ENCODE measurements at regions not wholly inside any gene's neighbourhood (a gene's known extent, or its start where the extent isn't known, plus 50 kb on each side); places are given as distances from the start of the nearest gene placed in this dataset.

DNA sequence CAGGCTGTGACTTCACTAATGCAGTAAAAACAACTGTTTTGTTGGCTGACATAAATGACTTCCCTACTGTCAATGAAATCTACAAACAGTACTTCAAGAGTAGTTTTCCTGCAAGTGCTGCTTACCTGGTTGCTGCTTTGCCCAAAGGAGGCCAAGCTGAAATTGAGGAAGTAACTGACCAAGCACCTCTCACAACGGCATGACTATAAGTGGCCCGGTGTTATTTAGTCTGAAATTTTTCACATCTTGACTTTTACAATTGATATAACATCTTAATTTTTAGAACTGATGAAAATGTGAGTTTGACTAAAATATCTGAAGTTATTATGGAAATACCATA lies 274.9 kb upstream of the NR5A2 start:
- TF ChIP-seq, protein P1, sequence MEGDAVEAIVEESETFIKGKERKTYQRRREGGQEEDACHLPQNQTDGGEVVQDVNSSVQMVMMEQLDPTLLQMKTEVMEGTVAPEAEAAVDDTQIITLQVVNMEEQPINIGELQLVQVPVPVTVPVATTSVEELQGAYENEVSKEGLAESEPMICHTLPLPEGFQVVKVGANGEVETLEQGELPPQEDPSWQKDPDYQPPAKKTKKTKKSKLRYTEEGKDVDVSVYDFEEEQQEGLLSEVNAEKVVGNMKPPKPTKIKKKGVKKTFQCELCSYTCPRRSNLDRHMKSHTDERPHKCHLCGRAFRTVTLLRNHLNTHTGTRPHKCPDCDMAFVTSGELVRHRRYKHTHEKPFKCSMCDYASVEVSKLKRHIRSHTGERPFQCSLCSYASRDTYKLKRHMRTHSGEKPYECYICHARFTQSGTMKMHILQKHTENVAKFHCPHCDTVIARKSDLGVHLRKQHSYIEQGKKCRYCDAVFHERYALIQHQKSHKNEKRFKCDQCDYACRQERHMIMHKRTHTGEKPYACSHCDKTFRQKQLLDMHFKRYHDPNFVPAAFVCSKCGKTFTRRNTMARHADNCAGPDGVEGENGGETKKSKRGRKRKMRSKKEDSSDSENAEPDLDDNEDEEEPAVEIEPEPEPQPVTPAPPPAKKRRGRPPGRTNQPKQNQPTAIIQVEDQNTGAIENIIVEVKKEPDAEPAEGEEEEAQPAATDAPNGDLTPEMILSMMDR (IDR thresholded peaks at IDR 0.05; ENCODE audit: low read length, missing control alignments), result no peak
- no peak overlapping the region for H3K4me3 ChIP-seq (replicated peaks; ENCODE audit: low read depth, low read length)
- no peak for DNase-seq (ENCODE audit: low read depth)

DNA sequence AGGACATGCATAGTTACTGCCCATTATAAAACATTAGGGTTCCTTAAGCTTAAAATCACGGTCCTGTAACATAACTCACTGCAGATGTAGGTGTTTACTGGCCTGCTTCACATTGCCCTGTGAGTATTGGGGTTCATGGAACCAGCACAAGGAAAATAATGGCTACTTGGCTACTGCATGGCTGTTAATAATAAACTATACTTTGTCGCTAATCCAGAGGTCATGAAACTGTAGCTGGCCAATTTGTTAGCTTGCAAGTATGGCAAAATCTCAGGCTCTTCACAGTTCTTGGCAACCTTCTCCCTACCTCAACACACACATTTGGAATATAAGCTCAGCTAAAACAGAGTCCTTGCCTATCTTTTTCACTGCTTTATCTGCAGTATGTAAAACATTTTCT lies 274.0 kb upstream of the NR5A2 start:
- no peak for DNase-seq (ENCODE audit: low read depth)
- TF ChIP-seq, protein P1 (IDR thresholded peaks at IDR 0.05; ENCODE audit: low read length, missing control alignments), result no peak

DNA sequence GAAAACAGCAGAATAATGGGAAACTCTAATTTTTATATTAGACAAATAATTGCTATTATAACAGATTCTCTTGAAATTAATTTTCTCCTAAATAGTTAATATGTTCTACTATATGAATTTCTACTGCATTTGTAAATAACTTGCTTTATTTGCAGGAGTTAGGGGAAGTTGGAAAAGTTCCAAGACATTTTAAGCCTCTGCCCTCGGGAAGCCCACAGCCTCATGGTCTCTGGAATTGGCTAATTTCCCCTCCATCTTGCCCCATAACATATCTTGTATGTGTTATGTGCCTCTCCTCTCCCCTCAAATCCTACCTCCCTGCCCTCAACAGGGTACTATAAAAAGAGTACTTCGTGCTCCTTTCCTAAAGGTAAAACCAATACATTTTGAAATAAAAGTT lies 271.4 kb upstream of the NR5A2 start:
- TF ChIP-seq, protein P1 (IDR thresholded peaks at IDR 0.05; ENCODE audit: low read length, missing control alignments), result no peak
- DNase-seq (ENCODE audit: low read depth), result no peak
- H3K4me3 ChIP-seq (replicated peaks; ENCODE audit: low read depth, low read length), result no peak overlapping the region

More for the DNA sequence above, 274.0 kb upstream of the NR5A2 start:
- no peak overlapping the region for H3K4me3 ChIP-seq (replicated peaks; ENCODE audit: low read depth, low read length)

DNA sequence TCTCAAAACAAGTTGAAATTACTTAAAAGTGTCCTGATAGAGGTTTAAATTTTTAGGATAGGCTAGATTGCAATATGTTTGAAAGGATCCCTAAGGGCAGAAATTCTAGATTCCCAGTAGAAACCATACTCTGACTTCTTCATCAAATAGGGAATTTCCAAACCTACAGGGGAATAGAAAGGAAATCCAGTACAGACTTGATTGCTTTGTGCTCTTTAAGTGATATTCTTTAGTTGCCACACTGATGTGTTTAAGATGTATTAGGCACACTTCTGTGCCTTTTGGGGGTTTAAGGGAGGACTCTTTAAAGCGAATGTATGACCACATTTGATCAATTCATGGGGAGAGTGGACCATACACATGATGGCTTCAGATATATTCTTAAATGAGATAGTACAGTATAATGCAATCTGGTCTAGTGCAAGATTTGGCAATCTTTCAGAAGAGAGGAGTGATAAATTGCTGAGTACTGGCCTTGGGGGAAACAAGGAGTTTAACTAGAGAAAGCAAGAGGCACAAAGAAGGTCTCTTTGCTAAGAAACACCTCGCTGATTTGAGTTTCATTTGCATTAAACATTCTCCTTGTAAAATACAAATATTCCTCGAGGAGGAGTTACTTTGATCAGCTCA lies 268.8 kb upstream of the NR5A2 start:
- DNase-seq (ENCODE audit: low read depth), result peak; percentile 31
- H3K4me3 ChIP-seq (replicated peaks; ENCODE audit: low read depth, low read length), result no peak overlapping the region
- TF ChIP-seq, protein P1 (IDR thresholded peaks at IDR 0.05; ENCODE audit: low read length, missing control alignments), result no peak

DNA sequence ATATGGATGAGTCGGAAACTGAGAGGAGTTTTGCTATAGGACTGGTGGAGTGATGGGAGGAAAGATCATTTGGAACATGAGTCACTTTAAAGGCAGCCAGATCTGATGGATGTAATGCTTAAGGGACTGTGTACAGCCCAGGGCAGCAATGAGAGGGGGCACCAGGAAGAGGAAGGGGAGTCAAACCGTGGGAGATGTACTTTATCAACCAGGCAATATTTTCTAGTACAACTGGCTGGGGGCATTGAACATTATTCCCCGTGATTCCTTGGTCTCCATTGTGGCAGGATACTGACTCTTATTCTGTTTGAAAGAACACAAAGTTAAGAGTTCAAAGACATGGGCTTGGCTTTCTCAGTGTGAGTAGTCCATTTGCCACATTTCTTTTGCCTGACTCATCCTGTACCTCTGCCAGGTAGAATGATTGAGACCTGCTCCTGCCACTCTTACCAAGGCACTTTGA lies 268.2 kb upstream of the NR5A2 start:
- DNase-seq (ENCODE audit: low read depth), result peak; percentile 32
- H3K4me3 ChIP-seq (replicated peaks; ENCODE audit: low read depth, low read length), result no peak overlapping the region
- TF ChIP-seq, protein P1 (IDR thresholded peaks at IDR 0.05; ENCODE audit: low read length, missing control alignments), result no peak

DNA sequence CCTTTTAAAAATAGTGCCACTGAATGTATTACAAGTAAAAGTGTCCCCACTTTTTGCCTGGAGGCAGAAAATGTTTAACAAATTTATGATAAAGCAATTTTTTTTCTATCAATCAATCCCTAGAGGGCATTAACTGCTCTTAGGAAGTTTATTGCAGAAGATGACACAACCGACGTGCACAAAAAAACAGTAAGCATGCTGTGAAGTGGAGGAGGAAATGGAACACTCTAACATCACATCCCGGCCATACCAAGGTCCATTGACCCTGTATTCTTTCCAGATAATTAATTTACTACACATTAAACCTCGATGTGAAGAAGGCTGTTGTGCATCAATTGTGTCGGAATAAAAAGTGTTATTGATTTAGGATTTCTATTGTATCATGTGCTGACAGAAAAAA lies 264.9 kb upstream of the NR5A2 start:
- TF ChIP-seq, protein P1 (IDR thresholded peaks at IDR 0.05; ENCODE audit: low read length, missing control alignments), result no peak
- H3K4me3 ChIP-seq (replicated peaks; ENCODE audit: low read depth, low read length), result no peak overlapping the region
- no peak for DNase-seq (ENCODE audit: low read depth)

DNA sequence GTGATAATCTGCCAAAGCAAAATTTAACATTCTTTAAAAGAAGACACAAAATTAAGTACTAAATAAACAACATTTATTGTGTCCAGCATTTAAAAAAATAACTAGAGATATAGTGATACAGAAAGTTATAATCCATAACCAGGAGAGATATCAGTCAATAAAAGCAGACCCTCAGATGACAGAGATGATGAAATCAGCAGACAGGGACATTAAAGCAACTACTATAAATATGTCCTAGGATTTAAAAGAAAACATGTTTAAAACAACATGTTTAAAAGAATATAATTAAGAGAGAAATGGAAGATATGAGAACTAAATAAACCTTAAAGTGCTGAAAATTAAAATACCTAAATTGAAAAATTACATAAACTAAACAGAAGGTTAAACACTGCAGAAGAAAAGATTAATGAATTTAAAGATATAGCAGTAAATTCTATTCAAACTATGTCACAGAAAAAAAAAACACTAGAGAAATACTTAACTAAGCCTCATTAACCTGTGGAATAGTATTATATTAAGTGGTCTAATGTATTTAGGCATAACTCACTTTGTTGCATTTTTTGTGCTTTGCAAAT lies 261.2 kb upstream of the NR5A2 start:
- DNase-seq (ENCODE audit: low read depth), result no peak
- no peak overlapping the region for H3K4me3 ChIP-seq (replicated peaks; ENCODE audit: low read depth, low read length)
- TF ChIP-seq, protein P1 (IDR thresholded peaks at IDR 0.05; ENCODE audit: low read length, missing control alignments), result no peak
